ENCODE measurements at regions not wholly inside any gene's neighbourhood (a gene's known extent, or its start where the extent isn't known, plus 50 kb on each side); places are given as distances from the start of the nearest gene placed in this dataset.

GRCh38 chr2:172351586-172351985 lies 75.8 kb upstream of the ITGA6 start:
- TF ChIP-seq SUZ12 (IDR thresholded peaks at IDR 0.05; ENCODE audit: extremely low read depth, insufficient read depth, insufficient read length) (no peak), YY1 (IDR thresholded peaks at IDR 0.05; ENCODE audit: insufficient read depth, insufficient read length) (no peak)

Data from NT2/D1 (cell line).